8988T (cell line): ENCODE measurements at regions not wholly inside any gene's neighbourhood (a gene's known extent, or its start where the extent isn't known, plus 50 kb on each side); places are given as distances from the start of the nearest gene placed in this dataset.

ENCODE experiments used
- DNase-seq: peaks from one replicate; pipeline ENCODE4 v3.0.0; 2011

DNA sequence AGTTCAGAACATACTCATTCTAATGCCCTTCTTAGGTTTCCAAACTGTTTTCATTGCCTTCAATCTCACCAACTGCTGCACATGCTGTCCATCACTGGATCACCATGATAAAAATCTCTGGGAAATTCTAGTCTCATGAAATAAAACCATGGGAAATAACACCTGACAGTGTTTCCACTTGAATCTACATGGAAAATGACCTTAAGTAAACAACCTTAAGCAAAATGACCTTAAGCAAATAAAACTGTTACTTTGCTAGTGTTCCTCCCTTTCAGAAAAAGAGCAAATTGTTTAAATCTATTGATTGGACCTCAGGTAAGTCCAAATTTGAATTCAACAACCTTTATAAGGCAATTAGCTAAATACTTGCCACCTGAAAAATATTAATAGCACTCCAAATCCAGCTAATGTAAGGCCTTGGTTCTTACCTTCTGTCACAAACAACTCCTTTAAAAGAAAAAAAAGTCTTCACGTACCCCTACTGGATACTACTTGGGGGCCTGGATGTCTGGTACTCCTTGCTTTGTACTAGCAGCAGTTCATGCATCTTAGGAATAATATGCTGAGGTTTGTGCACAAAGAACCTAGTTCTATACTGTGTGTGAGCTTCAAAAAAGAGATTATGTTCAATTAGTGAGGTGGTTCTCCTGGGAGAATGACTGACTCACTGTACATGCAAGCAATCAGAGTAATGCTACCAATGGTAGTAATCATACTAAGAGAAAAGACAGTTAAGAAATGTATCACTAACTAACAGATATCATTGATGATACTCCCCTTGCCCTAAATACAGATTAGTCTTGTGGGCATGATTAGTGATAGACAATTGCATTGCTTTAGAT, 630.4 kb downstream of the PSAT1 start:
- DNase-seq: no peak

DNA sequence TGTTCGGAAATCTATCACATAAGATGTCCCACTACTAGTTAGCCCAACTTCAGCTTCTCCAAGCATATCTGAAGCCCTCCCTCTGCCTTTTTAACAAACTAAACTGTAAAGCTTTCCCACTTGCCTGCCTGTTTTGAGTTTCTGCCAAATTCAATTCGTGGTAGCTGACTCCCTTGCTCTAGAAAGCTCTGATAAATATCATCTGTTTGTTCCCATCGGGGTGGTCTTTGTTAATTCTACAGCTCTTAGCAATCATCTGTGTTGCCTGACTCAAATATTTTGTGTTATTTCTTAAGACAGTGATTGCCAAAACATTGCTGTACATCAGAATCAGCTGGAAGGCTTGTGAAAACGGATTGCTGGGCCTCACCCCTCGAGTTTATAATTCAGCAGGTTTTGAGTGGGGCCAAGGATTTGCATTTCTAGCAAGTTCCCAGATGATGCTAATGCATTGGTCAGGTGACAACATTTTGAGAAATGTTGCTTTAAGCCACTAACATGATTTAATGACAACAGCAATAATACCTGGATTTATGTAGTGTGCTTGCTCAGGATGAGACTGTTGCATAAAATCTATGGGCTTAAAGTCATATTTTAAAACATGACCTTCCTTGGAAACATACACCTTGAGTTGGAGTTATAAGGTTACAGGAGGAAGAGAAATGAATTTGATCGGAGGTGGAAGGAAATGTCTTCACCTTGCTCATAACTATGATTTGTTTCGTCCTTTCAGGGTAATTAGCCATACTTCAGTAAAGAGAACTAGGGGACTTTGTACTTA, 631.9 kb downstream of the PSAT1 start:
- no peak for DNase-seq

DNA sequence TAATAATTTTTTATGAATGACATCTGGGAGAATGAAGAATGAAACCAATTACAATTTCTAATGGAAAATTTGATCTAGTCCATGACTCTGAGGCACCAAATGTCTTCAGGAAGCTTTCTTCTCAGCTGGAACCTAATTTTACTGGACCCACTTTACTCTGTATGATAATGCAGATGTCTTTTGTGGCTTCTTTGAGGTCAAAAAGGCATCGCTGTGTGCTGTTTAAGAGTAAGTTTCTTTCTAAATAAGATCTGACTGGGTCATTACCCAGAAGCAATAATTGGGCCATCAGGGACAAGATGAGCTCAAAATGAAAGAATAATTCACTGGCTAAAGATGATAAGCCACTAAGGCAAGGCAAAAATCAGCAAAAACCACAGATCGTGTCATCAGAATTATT, 633.4 kb downstream of the PSAT1 start:
- DNase-seq: no peak

DNA sequence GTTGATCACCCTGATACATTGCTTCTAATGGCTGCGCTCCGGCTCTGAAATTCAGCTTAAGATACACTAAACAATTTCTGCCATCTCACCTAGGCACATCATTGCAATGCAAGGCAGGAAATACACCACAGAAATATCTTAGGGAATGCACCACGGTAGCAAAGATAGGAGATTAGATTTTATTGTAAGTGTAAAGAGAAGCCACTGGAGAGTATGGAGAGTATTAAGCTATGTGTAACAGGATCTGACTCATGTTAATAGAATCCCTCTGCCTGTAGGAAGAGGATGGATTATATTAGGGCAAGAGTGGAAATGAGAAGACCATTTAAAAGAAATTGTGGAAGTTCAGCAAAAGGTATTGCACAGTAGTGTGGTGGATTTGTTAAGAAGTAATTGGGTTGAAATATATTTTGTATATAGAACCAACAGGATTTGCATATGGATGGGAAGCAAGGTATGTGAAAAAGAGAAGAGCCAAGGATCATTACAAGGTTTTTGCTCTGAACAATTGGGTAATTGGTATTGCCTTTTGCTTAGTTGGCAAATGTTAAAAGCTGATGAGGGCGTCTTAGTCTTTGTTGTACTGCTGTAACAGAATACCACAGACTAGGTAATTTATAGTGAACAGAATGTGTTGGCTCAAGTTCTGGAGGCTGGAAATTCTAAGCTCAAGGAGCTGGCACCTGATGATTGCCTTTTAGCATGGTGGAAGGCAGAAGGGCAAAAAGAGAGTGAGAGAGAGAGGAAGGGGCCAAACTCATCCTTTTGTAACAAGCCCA, 636.1 kb downstream of the PSAT1 start:
- DNase-seq: no peak

DNA sequence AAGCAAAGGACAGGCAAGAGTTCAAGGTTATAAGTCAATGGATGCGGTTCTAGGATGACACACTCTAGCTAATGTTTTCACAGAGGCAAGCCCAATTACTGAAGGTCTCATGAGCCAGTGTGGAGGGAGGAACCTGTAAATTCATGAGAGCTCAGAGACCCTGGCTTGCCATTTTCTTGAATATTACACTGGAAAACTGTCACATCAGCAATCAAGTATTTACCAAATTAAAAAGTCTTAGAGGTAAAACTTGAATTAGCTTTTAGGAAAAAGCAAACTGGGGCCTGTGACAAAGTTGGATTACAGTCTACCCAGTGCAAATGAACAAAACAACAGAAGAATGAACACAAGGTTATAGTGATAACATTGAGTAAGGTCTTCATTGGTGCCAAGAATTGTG, 636.9 kb upstream of the TLE4 start:
- DNase-seq: no peak

DNA sequence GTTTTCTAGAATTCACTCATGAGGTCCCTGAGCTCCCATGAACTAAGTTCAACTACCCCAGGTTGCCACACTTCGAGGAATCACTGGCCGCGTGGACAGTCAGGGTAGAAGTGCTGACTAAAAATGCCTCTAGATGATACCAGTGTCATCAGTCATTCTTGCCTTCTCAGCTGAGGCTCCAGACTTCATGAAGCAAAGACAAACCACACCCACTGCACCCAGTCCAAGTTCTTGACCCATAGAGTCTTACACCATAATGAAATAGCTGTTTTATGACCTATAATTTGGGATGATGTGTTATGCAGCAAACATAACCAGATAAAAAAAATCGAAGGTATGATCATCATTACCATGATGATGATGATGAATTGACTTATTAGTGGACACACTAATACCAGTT, 632.9 kb upstream of the TLE4 start:
- DNase-seq: no peak

DNA sequence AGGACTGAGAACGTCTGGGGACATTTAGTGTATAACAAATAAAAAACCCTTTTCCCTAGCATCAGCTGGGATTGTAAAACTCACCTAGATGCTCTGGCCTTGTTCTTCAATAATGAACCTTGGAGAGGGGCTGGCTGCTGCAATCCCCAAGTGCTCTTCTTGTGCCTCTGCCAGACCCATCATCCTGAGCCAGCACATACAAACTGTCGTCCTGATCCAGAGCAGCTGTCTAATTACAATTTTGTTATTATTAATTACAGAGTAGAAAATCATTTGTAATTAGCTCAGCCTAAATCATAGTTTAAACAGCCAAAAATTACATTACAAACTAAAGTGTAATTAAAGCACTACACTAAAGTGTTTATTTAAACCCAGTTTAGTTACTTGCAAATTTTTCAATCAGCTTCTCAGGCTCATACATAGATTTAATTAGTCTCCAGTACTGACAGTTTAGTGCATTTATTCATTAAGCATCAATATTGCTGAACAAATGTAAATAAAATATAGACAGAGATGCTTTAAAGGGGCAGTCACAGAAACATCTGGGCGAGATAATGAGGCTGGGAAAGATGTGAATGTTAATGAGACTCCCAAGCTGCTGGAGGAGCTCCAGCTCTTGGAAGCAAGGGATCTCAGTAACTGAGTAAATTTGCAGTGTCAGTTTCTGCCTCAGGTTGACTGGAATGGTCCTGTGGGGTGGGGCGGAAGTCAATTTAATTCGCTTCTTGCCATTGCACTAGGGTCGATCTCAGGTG, 632.3 kb upstream of the TLE4 start:
- DNase-seq: no peak

DNA sequence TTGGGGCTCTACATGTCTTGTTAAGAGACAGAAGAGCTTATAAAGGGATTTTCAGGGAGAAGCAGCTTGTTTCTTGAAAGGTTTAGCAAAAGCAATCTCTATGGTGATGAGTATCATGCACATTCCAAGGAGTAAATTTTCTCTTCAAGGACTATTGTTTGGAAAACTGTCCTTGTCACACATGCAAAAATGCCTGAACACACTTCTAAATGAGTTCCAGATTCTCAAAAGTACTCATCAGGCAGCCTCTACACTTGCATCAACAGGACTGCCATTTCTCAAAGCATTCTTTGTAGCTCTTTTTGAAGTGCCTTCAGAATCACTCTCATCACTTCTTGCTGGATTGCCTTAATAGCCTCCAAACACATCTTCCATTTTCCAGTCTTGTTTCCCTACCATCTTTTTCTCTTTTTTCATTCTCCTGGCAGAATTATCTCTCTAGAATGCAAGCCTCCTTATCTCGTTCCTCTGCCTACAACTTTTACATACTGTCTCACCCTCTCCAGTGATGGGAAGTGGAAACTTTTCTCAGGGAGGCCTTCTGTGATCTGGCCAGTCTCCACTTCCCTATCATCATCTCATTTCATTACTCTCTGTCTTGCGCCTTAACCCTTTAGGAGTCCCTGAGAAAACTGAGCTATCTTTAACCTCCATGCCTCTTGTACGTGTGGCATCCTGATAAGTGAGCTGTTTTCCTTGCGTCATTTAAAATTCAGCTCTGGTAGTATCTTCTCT, 631.5 kb upstream of the TLE4 start:
- no peak for DNase-seq

DNA sequence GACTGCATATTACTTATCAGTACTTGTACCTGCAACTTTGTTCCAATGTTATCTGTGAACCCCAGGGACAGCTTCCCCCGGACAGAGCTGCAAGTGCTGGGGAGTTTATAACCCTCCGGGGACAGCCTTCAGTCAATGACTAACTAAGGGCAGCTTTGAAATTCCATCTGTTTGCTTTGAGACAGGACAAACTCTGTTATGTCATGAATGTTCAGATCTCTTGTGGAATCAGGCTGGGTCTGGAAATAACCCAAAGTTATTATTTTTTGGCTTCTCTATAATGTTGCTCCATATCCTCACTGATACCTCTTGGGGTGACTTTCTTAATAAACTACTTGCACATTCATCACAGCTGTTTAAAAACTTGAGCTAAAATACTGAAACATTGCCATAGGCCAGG, 617.5 kb upstream of the TLE4 start:
- DNase-seq: no peak

DNA sequence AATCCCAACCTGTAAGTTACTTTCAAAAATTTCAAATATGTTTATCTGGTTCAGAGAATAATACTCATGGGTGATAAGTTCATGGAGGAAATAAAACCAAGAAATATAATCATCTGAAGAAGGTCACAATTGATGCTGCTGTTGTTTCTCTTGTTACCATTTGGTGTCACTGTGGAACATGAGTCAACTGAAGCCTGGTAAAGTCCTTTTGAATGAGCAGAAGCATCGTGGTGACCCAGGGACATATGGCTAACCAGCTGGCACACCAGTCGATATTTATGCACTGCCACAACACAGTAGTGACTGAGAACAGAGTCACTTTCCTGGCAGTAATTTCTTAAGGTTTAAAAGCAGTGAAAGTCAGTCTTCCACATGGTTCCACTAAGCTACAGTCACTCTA, 612.9 kb upstream of the TLE4 start:
- DNase-seq: no peak

DNA sequence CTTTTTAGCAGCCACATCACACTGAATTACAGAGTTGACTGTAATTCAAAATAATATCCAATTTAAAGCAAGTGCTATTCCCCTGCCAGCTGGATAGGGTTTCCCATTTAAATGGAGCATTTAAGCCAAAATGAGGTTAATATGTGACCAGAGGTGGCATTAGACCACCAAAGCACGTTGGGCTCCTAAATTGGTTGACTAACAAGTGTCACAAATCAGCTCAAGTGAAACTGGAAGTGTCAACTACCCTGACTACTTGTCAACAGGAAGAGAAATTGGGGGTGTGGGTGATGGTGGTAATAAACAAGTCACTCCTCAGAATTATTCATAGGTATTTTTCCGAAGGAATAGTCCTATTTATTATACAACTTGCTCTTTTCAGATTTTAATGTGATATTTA, 609.6 kb upstream of the TLE4 start:
- no peak for DNase-seq

DNA sequence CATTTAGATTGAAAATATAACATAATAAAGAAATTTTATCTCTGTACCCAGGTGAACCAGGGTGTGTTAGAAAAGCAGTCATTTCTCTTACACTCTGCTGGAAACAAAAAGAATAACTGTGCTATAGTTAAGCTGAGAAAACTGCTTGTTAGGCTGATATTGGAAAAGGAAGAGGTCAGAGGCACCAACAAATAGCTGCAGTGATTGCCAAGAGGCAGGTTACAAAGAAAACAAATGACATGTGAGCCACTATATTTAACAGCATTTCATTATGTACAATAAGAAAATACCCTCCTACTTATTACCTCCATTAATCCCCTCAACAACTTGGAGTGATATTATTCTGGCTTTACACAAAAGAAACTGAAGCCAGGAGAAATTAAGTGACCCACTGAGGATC, 607.9 kb upstream of the TLE4 start:
- no peak for DNase-seq

DNA sequence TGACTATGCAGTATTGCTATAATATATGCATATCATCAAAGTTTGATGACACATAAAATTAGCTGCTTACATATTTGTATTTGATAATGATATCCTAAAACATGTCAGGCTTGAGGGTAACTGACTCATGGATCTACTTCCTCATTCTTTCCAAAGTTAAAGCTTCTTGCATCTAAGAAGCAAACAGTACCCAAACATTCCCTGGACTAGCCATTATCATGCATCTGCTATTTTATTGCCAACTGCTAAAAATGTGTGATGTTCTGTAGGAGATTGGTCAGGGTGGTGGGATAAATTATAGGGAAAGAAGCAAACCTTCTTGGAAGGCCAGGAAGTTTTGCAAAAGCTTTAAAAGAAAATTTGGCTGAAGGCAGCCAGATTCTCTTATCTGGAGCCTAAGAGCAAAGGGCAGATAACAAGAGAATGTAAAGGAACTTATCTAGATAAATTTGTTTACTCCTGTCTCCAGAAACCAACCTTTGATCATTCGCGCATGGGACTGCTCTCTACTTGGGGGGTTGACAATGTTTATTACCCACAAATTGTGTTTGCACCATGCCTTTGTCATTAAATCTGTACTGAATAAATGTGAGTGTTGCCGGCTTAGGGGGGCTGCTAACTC, 604.1 kb upstream of the TLE4 start:
- DNase-seq: no peak

DNA sequence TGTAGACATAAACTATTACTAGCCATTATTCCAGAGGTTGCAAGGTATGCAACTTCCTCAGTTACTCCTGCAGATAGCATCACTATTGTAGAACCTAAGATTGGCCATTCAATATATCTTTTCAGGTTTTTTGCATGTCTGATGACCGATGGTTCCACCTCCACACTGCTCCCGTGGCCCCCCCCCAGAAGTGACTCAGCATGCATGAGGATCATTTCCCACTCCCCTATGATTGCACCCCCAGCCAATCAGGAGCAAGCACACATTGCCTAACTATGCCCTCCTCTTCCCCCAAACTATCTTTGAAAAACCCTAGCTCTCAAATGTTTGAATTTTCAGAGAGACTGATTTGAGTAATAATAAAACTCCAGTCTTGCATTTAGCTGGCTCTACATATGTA, 601.4 kb upstream of the TLE4 start:
- no peak for DNase-seq

DNA sequence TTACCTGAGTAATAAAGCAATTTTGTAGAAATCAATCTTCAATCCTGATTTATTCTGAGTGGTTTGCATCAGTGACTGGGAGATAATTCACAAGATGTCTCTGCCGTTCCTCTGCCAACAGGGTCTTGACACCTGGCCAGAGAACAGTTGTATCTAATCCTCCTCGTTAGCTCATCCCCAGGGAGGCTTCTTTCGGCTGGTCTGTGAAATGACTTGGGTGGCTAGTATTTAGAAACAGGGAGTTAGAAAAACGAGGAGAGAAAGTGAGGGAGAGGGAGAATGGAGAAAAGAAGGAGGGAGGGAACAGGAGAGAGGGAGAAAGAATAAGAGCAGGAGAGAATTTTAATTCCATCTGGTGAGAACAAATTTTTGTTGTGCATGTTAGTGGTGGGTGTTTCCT, 600.2 kb upstream of the TLE4 start:
- no peak for DNase-seq

DNA sequence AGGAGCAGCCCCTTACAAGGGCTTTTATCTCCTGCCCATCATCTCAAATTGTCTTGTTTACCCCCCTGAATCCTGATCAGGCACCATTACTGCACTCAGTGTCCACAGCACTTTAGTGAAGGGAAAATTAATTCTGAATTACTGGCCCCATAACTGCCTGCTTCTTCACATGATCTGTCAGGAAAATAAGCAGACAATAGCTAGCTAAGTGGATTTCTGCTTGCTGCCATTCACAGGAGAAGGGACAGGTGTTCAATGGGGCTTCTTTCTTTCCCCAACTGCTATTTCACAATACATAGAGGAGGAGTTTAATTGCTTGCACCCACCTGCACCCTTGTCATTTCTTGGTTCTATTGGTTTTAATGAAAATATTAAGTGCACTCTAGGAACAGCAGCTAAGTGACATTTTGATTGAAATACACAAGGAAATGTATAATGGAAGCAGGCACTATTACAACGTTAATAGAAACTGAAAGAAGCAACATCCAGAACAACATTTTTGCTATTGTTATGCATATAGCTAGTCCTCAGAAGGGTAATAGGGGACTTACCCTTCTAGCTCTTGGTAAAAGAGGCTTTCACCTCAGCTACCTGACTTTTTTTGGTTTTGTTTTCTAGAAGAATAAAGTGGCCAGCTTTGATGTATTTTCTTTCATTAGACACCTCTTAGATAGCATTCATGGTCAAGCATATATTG, 599.3 kb upstream of the TLE4 start:
- no peak for DNase-seq

DNA sequence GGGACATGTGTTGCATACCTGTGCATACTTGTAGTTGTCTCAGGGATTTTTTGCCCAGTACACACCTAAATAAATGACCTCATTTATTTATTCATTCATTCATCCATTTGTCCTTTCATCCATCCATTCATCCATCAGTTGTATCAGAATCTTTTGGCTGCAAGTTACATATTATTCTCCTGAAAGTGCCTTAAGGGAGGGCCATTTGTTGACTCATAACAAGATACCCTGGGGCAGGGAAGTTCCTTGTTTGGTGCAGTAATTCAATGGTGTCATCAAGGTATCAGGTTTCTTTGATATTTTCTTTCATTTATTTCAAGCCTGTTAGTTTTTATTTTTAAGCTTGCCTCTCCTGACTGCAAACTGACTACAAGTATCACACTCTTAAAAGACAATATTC, 597.9 kb upstream of the TLE4 start:
- DNase-seq: no peak

DNA sequence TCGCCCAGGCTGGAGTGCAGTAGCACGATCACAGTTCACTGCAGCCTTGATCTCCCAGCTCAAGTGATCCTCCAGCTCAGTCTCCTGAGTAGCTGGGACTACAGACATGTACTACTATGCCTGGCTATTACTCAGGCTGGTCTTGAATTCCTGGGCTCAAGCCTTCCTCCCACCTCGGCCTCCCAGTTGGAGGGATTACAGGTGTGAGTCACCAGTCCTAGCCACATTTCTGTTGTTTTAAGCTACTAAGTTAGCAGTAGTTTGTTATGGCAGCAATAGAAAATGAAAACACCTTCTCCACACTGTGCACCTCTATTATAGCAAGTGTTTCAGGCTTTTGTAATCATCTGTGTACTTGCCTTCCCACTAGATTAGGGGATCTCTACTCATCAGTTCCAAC, 588.9 kb upstream of the TLE4 start:
- DNase-seq: no peak

DNA sequence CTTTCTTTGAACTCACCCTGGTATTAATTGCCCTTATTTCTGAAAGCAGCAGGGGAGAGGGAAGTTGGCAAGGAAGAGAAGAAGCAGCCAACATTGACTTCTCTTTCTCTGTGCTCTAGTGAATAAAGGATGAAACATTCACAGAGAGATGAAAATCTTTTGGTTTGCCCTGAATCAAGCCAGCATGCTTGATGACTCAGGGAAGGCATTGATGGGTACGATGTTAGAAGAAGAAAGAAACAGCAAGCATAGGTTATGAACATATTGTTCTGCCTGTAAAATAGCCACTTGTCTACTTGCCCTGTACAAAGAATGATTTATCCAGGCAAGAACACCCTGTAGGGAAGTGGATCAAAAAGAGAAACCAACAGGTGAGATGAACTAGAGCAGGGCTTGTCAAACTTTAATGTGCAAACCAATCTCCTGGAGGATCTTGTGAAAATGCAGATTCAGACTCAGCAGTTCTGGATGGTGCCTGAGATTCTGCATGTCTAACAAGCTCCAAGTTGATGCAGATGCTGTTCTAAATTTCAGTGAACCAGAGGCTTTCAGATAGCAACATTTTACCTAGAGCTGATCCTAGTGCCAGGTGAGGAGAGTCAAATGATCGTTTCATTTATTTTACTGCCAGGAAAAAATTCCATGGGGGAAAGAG, 586.6 kb upstream of the TLE4 start:
- no peak for DNase-seq

DNA sequence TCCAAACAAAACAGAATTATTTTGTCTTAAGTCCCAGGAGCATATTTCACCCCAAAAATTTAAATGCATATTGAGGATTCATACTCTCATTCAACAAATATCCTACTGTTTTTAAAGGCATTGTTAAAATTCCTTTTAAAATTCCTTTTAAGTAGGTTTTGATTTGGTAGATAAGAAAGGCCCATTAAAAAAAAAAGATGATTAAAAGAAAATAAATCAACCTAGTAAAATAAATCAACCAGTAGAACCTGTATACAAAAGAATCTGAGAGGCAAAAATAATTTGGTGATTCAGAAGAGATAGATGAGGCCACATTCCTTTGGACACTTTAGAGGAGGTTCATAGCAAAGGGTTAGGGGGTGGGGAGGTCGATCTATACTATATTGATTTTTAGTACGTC, 585.3 kb upstream of the TLE4 start:
- DNase-seq: no peak
